A549 (cell line): ENCODE measurements at regions not wholly inside any gene's neighbourhood (a gene's known extent, or its start where the extent isn't known, plus 50 kb on each side); places are given as distances from the start of the nearest gene placed in this dataset.

Source experiments
- ATAC-seq, 2 experiments: fragments of 200-7000 bp in 1 of 2; fragments of >200 bp in 1 of 2; cut with Nextera tagmentation in 1 of 2; cut with Tn5 transposase in 1 of 2; 3 replicates each; pipeline versions ENCODE4 v1.8.0 to v1.9.1; 2018 to 2020; ENCODE audit warnings: mild to moderate bottlenecking in 1 of 2, moderate library complexity in 1 of 2
- CTCF ChIA-PET: fragments of 300-600 bp; sonication (Branson Sonifier 250); formaldehyde crosslinking; extraction: SDS; loops from one replicate; lab custom pipeline; 2021; ENCODE audit warnings: antibody characterized with exemption, inconsistent platforms; lab: Yijun Ruan, JAX
- POLR2A ChIA-PET: fragments of 350-600 bp; formaldehyde crosslinking; extraction: SDS; loops from one replicate; lab custom pipeline; 2021; ENCODE audit warnings: antibody characterized with exemption, inconsistent platforms; lab: Yijun Ruan, JAX
- DNase-seq, 2 experiments: peaks; one replicate each; pipeline versions ENCODE4 v3.0.0 to v3.0.0-alpha.2; 2011 to 2016; ENCODE audit warnings: low read depth in 1 of 2, low spot score in 1 of 2
- FAIRE-seq: peaks from 2 replicates; lab custom pipeline; 2011; peaks lifted over from hg19 to GRCh38; lab: Jason Lieb, UNC
- H3K27ac ChIP-seq, 2 experiments: fragments of >200 bp; sonication (Bioruptor Twin); formaldehyde crosslinking; 3 replicates each; pipeline ENCODE4 v1.5.1; 2016 to 2017
- H3K4me1 ChIP-seq: fragments of >200 bp; sonication (Bioruptor Twin); formaldehyde crosslinking; 3 replicates; pipeline ENCODE4 v1.6.1; 2016
- H3K4me2 ChIP-seq: fragments of >200 bp; sonication (Bioruptor Twin); formaldehyde crosslinking; 3 replicates; pipeline ENCODE4 v1.6.1; 2016
- H3K4me3 ChIP-seq: fragments of >200 bp; sonication (Bioruptor Twin); formaldehyde crosslinking; 3 replicates; pipeline ENCODE4 v1.5.1; 2016
- H3K9me3 ChIP-seq: fragments of >200 bp; sonication (Bioruptor Twin); formaldehyde crosslinking; 3 replicates; pipeline ENCODE4 v1.6.1; 2016
- CEBPB ChIP-seq, 2 experiments: fragments of >200 bp in 1 of 2; sonication (Bioruptor Twin) in 1 of 2; formaldehyde crosslinking in 1 of 2; IDR thresholded peaks; 2 replicates each; pipeline ENCODE4 v1.6.1; 2012 to 2016
- EHF ChIP-seq: fragments of 250-450 bp; sonication (Bioruptor Pico); IDR thresholded peaks from 2 replicates; pipeline ENCODE4 v1.5.0; 2020; ENCODE audit warnings: mild to moderate bottlenecking
- EHMT2 ChIP-seq: fragments of 200-600 bp; sonication (generic); IDR thresholded peaks from 2 replicates; pipeline ENCODE4 v1.6.1; 2016; ENCODE audit warnings: antibody characterized with exemption, low read depth, mild to moderate bottlenecking, moderate library complexity
- ESRRA ChIP-seq: fragments of 150-350 bp; IDR thresholded peaks from 2 replicates; pipeline ENCODE4 v1.6.1; 2014; ENCODE audit warnings: mild to moderate bottlenecking, low read length, borderline replicate concordance
- FOSL2 ChIP-seq, 2 experiments: fragments of 450-650 bp in 1 of 2; fragments of >200 bp in 1 of 2; sonication (Bioruptor Twin) in 1 of 2; formaldehyde crosslinking; IDR thresholded peaks; 2 replicates each; pipeline versions ENCODE4 v1.5.0 to v1.6.1; 2016 to 2020; ENCODE audit warnings: mild to moderate bottlenecking in 1 of 2, moderate library complexity in 1 of 2
- GATA3 ChIP-seq: IDR thresholded peaks from 2 replicates; pipeline ENCODE4 v1.6.1; 2012; ENCODE audit warnings: borderline replicate concordance
- HEYL ChIP-seq: fragments of 250-450 bp; sonication (Bioruptor Pico); IDR thresholded peaks from 2 replicates; pipeline ENCODE4 v1.8.0; 2021; ENCODE audit warnings: mild to moderate bottlenecking, moderate library complexity
- JUNB ChIP-seq: fragments of >200 bp; sonication (Bioruptor Twin); formaldehyde crosslinking; IDR thresholded peaks from 2 replicates; pipeline ENCODE4 v1.6.1; 2016
- KDM1A ChIP-seq: fragments of 200-600 bp; sonication (generic); IDR thresholded peaks from 2 replicates; pipeline ENCODE4 v1.6.1; 2016; ENCODE audit warnings: low read depth, mild to moderate bottlenecking
- PHF8 ChIP-seq: fragments of 200-600 bp; sonication (generic); IDR thresholded peaks from 2 replicates; pipeline ENCODE4 v1.6.1; 2016; ENCODE audit warnings: low read depth, mild to moderate bottlenecking, antibody characterized with exemption, moderate library complexity, borderline replicate concordance
- POLR2A ChIP-seq: IDR thresholded peaks from 2 replicates; pipeline ENCODE4 v1.6.1; 2012; ENCODE audit warnings: mild to moderate bottlenecking, low read length
- RFX5 ChIP-seq: fragments of 450-650 bp; IDR thresholded peaks from 2 replicates; pipeline ENCODE4 v1.7.1; 2014; ENCODE audit warnings: antibody characterized with exemption, mild to moderate bottlenecking, moderate library complexity
- RNF2 ChIP-seq: fragments of 200-600 bp; sonication (generic); IDR thresholded peaks from 2 replicates; pipeline ENCODE4 v1.6.1; 2016; ENCODE audit warnings: low read depth, mild to moderate bottlenecking, antibody characterized with exemption, moderate library complexity, borderline replicate concordance
- SREBF2 ChIP-seq: fragments of 450-650 bp; IDR thresholded peaks from 2 replicates; pipeline ENCODE4 v1.6.1; 2014; ENCODE audit warnings: mild to moderate bottlenecking, moderate library complexity
- TFCP2L1 ChIP-seq: fragments of 250-450 bp; sonication (Bioruptor Pico); IDR thresholded peaks from 2 replicates; pipeline ENCODE4 v1.5.0; 2021; ENCODE audit warnings: mild to moderate bottlenecking
- ZFP36 ChIP-seq: fragments of 450-650 bp; IDR thresholded peaks from 2 replicates; pipeline ENCODE4 v1.6.1; 2014; ENCODE audit warnings: borderline replicate concordance; ENCODE audit not compliant: partially characterized antibody
- ZNF302 ChIP-seq: fragments of 250-450 bp; sonication (Bioruptor Pico); IDR thresholded peaks from 2 replicates; pipeline ENCODE4 v1.9.0; 2021; ENCODE audit warnings: inconsistent platforms, mild to moderate bottlenecking, moderate library complexity
- WGBS: methylation state at CpG from one replicate; pipeline ENCODE4 v1.1.6; 2017; ENCODE audit errors: missing lambda C conversion rate; 5-methylcytosine and 5-hydroxymethylcytosine counted together
- TF ChIP-seq, protein P1 (sequence below): IDR thresholded peaks from 2 replicates; pipeline ENCODE4 v1.6.1; 2012
- TF ChIP-seq, protein P2 (sequence below): fragments of >200 bp; sonication (Bioruptor Twin); formaldehyde crosslinking; IDR thresholded peaks from 3 replicates; pipeline ENCODE4 v1.6.1; 2016
- TF ChIP-seq, protein P3 (sequence below): IDR thresholded peaks from 2 replicates; pipeline ENCODE4 v1.6.1; 2012; ENCODE audit warnings: low read depth, borderline replicate concordance
- TF ChIP-seq, protein P4 (sequence below): fragments of >200 bp; sonication (Bioruptor Twin); formaldehyde crosslinking; IDR thresholded peaks from 3 replicates; pipeline ENCODE4 v1.5.1; 2016
- TF ChIP-seq, protein P5 (sequence below): fragments of 250-450 bp; sonication (Bioruptor Pico); IDR thresholded peaks from 2 replicates; pipeline ENCODE4 v1.5.0; 2021; ENCODE audit warnings: mild to moderate bottlenecking, moderate library complexity, borderline replicate concordance
- TF ChIP-seq, protein P6 (sequence below): fragments of 250-450 bp; sonication (Bioruptor Pico); IDR thresholded peaks from 2 replicates; pipeline ENCODE4 v1.5.0; 2020; ENCODE audit warnings: low read depth, mild to moderate bottlenecking, moderate library complexity

DNA sequence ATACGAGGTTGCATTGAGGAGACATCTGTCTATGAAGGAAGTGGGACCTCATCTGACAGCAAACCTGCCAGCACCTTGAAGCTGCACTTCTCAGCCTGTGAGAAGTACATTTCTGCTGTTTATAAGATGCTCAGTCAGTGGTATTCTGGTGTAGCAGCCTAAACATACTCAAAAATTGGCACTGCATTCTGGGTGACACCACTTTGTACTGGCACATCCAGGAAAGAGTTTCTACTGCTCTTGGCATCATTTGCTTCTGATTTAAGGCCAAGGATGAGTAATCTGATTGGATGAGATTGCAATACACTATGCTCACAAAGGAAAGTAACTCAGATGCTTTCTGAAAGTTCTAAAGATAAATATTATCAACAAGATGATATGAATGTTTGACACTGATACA is 275.4 kb upstream of the TFAP2D start:
- no peak overlapping the region for H3K4me3 ChIP-seq
- ChIA-PET POLR2A (no interaction called here), CTCF (no interaction called here)
- 0% methylated on average over 1 of the region's 1 CpG for WGBS
- DNase-seq (no peak), ATAC-seq (no peak), FAIRE-seq (no peak)
- H3K9me3 ChIP-seq, result no peaks in the 10 kb centered on the region
- H3K4me1 ChIP-seq, result no peaks in the 10 kb centered on the region
- no peak overlapping the region for H3K27ac ChIP-seq
- no peak overlapping the region for H3K4me2 ChIP-seq
- TF ChIP-seq, protein P1, sequence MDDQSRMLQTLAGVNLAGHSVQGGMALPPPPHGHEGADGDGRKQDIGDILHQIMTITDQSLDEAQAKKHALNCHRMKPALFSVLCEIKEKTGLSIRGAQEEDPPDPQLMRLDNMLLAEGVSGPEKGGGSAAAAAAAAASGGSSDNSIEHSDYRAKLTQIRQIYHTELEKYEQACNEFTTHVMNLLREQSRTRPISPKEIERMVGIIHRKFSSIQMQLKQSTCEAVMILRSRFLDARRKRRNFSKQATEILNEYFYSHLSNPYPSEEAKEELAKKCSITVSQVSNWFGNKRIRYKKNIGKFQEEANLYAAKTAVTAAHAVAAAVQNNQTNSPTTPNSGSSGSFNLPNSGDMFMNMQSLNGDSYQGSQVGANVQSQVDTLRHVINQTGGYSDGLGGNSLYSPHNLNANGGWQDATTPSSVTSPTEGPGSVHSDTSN, result no peak
- TF ChIP-seq, protein P2, sequence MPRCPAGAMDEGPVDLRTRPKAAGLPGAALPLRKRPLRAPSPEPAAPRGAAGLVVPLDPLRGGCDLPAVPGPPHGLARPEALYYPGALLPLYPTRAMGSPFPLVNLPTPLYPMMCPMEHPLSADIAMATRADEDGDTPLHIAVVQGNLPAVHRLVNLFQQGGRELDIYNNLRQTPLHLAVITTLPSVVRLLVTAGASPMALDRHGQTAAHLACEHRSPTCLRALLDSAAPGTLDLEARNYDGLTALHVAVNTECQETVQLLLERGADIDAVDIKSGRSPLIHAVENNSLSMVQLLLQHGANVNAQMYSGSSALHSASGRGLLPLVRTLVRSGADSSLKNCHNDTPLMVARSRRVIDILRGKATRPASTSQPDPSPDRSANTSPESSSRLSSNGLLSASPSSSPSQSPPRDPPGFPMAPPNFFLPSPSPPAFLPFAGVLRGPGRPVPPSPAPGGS, result no peak
- no peak for TF ChIP-seq SREBF2
- no peak for TF ChIP-seq FOSL2 (IDR thresholded peaks at IDR 0.05)
- no peak for TF ChIP-seq FOSL2 (CRISPR knock-in tag; IDR thresholded peaks at IDR 0.05)
- TF ChIP-seq ZFP36, result no peak
- TF ChIP-seq POLR2A, result no peak
- TF ChIP-seq, protein P3, sequence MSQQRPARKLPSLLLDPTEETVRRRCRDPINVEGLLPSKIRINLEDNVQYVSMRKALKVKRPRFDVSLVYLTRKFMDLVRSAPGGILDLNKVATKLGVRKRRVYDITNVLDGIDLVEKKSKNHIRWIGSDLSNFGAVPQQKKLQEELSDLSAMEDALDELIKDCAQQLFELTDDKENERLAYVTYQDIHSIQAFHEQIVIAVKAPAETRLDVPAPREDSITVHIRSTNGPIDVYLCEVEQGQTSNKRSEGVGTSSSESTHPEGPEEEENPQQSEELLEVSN, result no peak
- no peak for TF ChIP-seq EHMT2
- TF ChIP-seq, protein P4, sequence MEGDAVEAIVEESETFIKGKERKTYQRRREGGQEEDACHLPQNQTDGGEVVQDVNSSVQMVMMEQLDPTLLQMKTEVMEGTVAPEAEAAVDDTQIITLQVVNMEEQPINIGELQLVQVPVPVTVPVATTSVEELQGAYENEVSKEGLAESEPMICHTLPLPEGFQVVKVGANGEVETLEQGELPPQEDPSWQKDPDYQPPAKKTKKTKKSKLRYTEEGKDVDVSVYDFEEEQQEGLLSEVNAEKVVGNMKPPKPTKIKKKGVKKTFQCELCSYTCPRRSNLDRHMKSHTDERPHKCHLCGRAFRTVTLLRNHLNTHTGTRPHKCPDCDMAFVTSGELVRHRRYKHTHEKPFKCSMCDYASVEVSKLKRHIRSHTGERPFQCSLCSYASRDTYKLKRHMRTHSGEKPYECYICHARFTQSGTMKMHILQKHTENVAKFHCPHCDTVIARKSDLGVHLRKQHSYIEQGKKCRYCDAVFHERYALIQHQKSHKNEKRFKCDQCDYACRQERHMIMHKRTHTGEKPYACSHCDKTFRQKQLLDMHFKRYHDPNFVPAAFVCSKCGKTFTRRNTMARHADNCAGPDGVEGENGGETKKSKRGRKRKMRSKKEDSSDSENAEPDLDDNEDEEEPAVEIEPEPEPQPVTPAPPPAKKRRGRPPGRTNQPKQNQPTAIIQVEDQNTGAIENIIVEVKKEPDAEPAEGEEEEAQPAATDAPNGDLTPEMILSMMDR, result no peak
- no peak for TF ChIP-seq EHF (CRISPR knock-in tag)
- TF ChIP-seq PHF8, result no peak
- TF ChIP-seq ZNF302, result no peak
- TF ChIP-seq, protein P5, sequence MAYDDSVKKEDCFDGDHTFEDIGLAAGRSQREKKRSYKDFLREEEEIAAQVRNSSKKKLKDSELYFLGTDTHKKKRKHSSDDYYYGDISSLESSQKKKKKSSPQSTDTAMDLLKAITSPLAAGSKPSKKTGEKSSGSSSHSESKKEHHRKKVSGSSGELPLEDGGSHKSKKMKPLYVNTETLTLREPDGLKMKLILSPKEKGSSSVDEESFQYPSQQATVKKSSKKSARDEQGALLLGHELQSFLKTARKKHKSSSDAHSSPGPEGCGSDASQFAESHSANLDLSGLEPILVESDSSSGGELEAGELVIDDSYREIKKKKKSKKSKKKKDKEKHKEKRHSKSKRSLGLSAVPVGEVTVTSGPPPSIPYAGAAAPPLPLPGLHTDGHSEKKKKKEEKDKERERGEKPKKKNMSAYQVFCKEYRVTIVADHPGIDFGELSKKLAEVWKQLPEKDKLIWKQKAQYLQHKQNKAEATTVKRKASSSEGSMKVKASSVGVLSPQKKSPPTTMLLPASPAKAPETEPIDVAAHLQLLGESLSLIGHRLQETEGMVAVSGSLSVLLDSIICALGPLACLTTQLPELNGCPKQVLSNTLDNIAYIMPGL (CRISPR knock-in tag), result no peak
- no peak for TF ChIP-seq ESRRA

DNA sequence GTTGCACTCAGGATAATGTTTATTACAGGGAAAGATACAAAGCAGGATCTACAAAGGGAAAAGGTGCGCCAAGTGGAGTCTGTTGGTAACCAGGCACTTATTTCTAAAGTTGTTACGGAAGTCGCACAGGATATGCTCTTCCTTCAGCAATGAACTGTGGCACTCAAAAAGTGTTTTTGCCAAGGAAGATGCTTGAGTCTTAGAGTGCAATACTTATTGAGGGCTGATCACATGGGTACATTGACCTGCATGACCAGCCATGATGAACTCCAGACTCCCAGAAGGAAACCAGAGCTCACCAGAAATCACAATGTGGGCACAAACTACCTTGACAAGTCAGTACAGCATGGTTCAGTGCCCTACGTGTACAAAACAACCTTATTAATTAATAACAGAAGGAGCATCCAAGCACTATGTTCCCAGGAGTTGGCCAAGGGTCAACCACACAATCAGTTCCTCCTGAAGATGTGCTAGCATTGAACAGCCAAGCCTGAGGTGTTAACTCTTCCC is 270.7 kb upstream of the TFAP2D start:
- TF ChIP-seq GATA3 (no peak), KDM1A (no peak), TFCP2L1 (no peak), RFX5 (no peak), ZFP36 (no peak), HEYL (no peak), RNF2 (no peak), JUNB (no peak), CEBPB (IDR thresholded peaks at IDR 0.05) (no peak)
- TF ChIP-seq, protein P1, result no peak
- TF ChIP-seq, protein P6, sequence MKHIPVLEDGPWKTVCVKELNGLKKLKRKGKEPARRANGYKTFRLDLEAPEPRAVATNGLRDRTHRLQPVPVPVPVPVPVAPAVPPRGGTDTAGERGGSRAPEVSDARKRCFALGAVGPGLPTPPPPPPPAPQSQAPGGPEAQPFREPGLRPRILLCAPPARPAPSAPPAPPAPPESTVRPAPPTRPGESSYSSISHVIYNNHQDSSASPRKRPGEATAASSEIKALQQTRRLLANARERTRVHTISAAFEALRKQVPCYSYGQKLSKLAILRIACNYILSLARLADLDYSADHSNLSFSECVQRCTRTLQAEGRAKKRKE (CRISPR knock-in tag), result no peak
- ATAC-seq, result no peak
- POLR2A ChIA-PET, result no interaction called here
- Histone ChIP-seq H3K4me1 (no peaks in the 10 kb centered on the region), H3K9me3 (no peaks in the 10 kb centered on the region), H3K4me2 (no peak overlapping the region), H3K4me3 (no peak overlapping the region), H3K27ac (no peak overlapping the region)
- no peak for DNase-seq
- WGBS, result 42% methylated on average over 4 of the region's 4 CpGs
- CTCF ChIA-PET, result no interaction called here
- FAIRE-seq, result no peak
